Spinal cord (tissue), 9 donors: ENCODE measurements at regions not wholly inside any gene's neighbourhood (a gene's known extent, or its start where the extent isn't known, plus 50 kb on each side); places are given as distances from the start of the nearest gene placed in this dataset.

Experiments
- DNase-seq, 6 donors: peaks; one replicate each; pipeline versions ENCODE4 v3.0.0 to v3.0.0-alpha.2; 2013 to 2015; ENCODE audit warnings: low spot score in 6 of 6, low read depth in 4 of 6
- H3K27ac ChIP-seq: one replicate; pipeline ENCODE4 v1.5.1; 2013; ENCODE audit warnings: low read depth, low read length, control low read depth
- H3K27me3 ChIP-seq: one replicate; pipeline ENCODE4 v1.6.1; 2013; ENCODE audit warnings: low read length; ENCODE audit not compliant: control insufficient read depth, insufficient read depth
- H3K36me3 ChIP-seq: one replicate; pipeline ENCODE4 v1.6.1; 2013; ENCODE audit warnings: low read length; ENCODE audit not compliant: control insufficient read depth, insufficient read depth
- H3K4me1 ChIP-seq: one replicate; pipeline ENCODE4 v1.6.1; 2013; ENCODE audit warnings: low read length; ENCODE audit not compliant: control insufficient read depth, insufficient read depth
- H3K4me3 ChIP-seq: one replicate; pipeline ENCODE4 v1.5.1; 2013; ENCODE audit warnings: low read depth, low read length, control low read depth
- H3K9me3 ChIP-seq: one replicate; pipeline ENCODE4 v1.6.1; 2013; ENCODE audit warnings: low read length; ENCODE audit not compliant: control insufficient read depth, insufficient read depth
- WGBS: methylation state at CpG from one replicate; pipeline ENCODE4 v1.1.5; 2013; ENCODE audit warnings: missing lambda C conversion rate; ENCODE audit not compliant: insufficient coverage; 5-methylcytosine and 5-hydroxymethylcytosine counted together
- donor health status: healthy.

DNA sequence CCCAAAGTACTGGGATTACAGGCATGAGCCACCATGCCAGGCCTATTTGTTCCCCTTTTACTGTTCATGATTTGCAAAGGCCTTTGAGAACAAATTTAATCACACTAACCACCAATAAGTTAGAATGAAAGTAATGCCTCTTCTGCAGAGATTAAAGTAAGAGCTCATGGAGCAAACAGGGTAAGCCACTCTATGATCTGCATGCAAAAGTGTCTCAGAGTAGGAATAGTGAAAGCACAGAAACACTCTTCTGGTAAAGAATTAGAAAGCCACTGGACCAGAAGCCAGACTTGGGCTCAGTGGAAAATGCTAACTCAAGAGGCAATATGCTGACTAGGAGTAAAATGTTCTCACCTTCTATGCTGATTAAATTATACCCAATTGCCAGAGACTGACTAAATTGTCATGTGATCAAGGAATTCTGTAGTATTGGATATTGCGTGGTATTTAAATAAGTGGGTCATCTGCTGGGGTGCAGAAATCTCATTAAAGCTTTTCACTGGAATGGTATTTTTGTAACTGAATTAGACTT is 235.3 kb upstream of the ERBB4 start:
- no CpG with 5 or more reads among the region's 1 CpG for WGBS
- Histone ChIP-seq H3K4me3 (no peak overlapping the region), H3K4me1 (no peaks in the 10 kb centered on the region), H3K36me3 (no peaks in the 10 kb centered on the region), H3K9me3 (no peaks in the 10 kb centered on the region), H3K27me3 (no peaks in the 10 kb centered on the region), H3K27ac (no peak overlapping the region)
- DNase-seq, result no peak

DNA sequence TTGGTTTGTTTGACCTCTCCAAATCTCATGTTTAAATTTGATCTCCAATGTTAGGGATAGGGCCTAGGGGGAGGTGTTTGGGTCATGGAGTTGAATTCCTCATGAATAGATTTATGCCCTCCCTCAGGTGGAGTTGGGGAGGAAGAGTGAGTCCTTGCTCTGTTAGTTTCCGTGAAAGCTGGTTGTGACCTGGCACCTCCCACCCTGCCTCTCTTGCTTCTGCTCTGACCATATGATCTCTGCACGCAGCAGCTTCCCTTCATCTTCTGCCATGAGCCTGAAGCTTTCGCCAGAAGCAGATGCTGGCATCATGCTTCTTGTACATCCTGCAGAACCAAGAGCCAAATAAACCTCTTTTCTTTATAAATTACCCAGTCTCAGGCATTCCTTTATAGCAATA is 231.6 kb upstream of the ERBB4 start:
- Histone ChIP-seq H3K4me3 (no peak overlapping the region), H3K36me3 (no peaks in the 10 kb centered on the region), H3K27ac (no peak overlapping the region), H3K27me3 (no peaks in the 10 kb centered on the region), H3K9me3 (no peaks in the 10 kb centered on the region), H3K4me1 (no peaks in the 10 kb centered on the region)
- no peak for DNase-seq
- WGBS, result 51% methylated on average over 3 of the region's 3 CpGs

- no peak for DNase-seq
- no peak overlapping the region for H3K27ac ChIP-seq
- WGBS, result 100% methylated on average over 1 of the region's 4 CpGs
These were observed 228.3 kb upstream of the ERBB4 start for GRCh38 chr2:212766921-212767320.

GRCh38 chr2:212752730-212753351 is 214.2 kb upstream of the ERBB4 start:
- DNase-seq, result no peak
- Histone ChIP-seq H3K4me3 (no peak overlapping the region), H3K9me3 (peaks cover 3% of the 10 kb centered on the region), H3K4me1 (no peaks in the 10 kb centered on the region), H3K27me3 (no peaks in the 10 kb centered on the region), H3K27ac (no peak overlapping the region), H3K36me3 (no peaks in the 10 kb centered on the region)
- 41% methylated on average over 2 of the region's 2 CpGs for WGBS

More at GRCh38 chr2:212766921-212767320, 228.3 kb upstream of the ERBB4 start:
- no peaks in the 10 kb centered on the region for H3K36me3 ChIP-seq
- H3K4me1 ChIP-seq, result no peaks in the 10 kb centered on the region
- no peaks in the 10 kb centered on the region for H3K27me3 ChIP-seq
- no peak overlapping the region for H3K4me3 ChIP-seq
- H3K9me3 ChIP-seq, result no peaks in the 10 kb centered on the region

DNA sequence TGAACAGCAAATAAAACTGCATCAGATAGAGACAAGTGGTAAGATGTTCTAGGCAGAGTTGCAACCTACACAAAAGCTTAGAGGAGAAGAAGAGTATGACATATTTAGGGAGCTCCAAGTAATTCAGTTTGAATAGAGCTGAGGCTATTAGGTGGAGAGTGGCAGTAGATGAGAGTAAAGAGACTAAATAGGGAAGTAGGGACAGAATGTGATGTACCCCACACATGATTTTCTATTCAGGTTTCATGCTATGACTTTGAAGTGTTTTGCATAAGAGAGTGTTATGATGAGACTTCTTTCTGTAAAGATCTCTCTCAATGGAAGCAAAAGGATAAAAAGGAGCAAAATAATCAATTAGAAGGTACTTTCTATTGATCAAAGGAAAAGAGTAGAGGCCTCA is 206.8 kb upstream of the ERBB4 start:
- no peaks in the 10 kb centered on the region for H3K36me3 ChIP-seq
- no peaks in the 10 kb centered on the region for H3K4me1 ChIP-seq
- H3K27me3 ChIP-seq, result no peaks in the 10 kb centered on the region
- no peak for DNase-seq
- no peak overlapping the region for H3K27ac ChIP-seq
- H3K4me3 ChIP-seq, result no peak overlapping the region
- no peaks in the 10 kb centered on the region for H3K9me3 ChIP-seq

- no peaks in the 10 kb centered on the region for H3K4me1 ChIP-seq
- H3K36me3 ChIP-seq, result no peaks in the 10 kb centered on the region
- H3K27ac ChIP-seq, result no peak overlapping the region
- no peak overlapping the region for H3K4me3 ChIP-seq
- H3K9me3 ChIP-seq, result no peaks in the 10 kb centered on the region
- no peak for DNase-seq
- no peaks in the 10 kb centered on the region for H3K27me3 ChIP-seq
- WGBS, result 100% methylated on average over 2 of the region's 4 CpGs
These were observed 199.0 kb upstream of the ERBB4 start for GRCh38 chr2:212737392-212738172.

- Histone ChIP-seq H3K36me3 (no peaks in the 10 kb centered on the region), H3K4me3 (no peak overlapping the region), H3K4me1 (no peaks in the 10 kb centered on the region), H3K9me3 (no peaks in the 10 kb centered on the region), H3K27ac (no peak overlapping the region), H3K27me3 (no peaks in the 10 kb centered on the region)
- no peak for DNase-seq
- no CpG with 5 or more reads among the region's 1 CpG for whole genome bisulfite sequencing
These were observed 197.8 kb upstream of the ERBB4 start for GRCh38 chr2:212736385-212736726.

DNA sequence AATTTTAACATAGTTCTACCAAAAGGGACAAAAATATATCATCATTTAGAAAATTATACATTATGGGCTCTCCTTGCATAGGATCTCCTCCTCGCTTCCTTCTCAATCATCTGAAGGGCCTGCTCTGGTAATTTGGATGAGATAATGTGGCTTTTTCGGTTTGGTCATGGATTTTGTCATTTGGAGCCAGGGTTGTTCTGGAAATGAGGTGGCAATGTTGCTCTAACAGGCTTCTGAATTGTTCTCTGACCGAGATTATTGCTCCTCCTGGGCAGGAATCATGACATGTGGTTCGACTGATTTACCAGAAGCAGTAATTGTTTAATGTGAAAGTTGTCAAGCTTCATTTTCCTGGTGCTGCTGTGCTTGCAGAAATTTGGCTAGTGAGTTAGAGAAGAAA is 194.7 kb upstream of the ERBB4 start:
- Histone ChIP-seq H3K9me3 (no peaks in the 10 kb centered on the region), H3K27me3 (no peaks in the 10 kb centered on the region), H3K4me3 (no peak overlapping the region), H3K4me1 (no peaks in the 10 kb centered on the region), H3K27ac (no peak overlapping the region), H3K36me3 (no peaks in the 10 kb centered on the region)
- peak in 1 of 6 donors; percentile 18 for DNase-seq
- WGBS, result 85% methylated on average over 3 of the region's 4 CpGs

DNA sequence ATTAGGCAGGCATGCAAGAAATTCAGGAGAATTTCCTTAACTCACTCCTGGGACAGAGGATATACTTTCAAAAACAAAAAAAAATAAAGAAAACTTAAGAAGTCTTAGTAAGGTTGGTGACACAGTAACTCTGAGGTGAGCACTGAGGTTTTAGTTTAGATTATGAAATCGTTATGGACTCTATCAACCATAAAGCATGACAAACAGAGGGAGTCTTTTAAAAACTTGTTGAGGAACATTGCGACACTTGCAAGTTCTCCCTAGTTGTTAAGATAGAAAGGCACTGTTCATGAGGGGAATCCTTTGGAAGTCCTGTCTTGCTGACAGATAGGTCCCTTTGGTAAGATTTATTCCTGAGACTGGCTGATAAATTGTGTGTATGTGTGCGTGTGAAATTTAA is 194.3 kb upstream of the ERBB4 start:
- no peak overlapping the region for H3K4me3 ChIP-seq
- H3K27ac ChIP-seq, result no peak overlapping the region
- 100% methylated on average over 2 of the region's 3 CpGs for WGBS
- DNase-seq, result no peak
- no peaks in the 10 kb centered on the region for H3K36me3 ChIP-seq
- H3K4me1 ChIP-seq, result no peaks in the 10 kb centered on the region
- no peaks in the 10 kb centered on the region for H3K27me3 ChIP-seq
- H3K9me3 ChIP-seq, result no peaks in the 10 kb centered on the region

- Histone ChIP-seq H3K4me1 (no peaks in the 10 kb centered on the region), H3K4me3 (no peak overlapping the region), H3K9me3 (no peaks in the 10 kb centered on the region), H3K27ac (no peak overlapping the region), H3K27me3 (no peaks in the 10 kb centered on the region), H3K36me3 (no peaks in the 10 kb centered on the region)
- no peak for DNase-seq
- WGBS, result no CpG with 5 or more reads among the region's 2 CpGs
These were observed 192.4 kb upstream of the ERBB4 start for GRCh38 chr2:212730994-212731393.
